H1 (cell line): ENCODE measurements at regions not wholly inside any gene's neighbourhood (a gene's known extent, or its start where the extent isn't known, plus 50 kb on each side); places are given as distances from the start of the nearest gene placed in this dataset.

Experiments
- CTCF ChIA-PET: fragments of 300-600 bp; sonication (Branson Sonifier 250); formaldehyde crosslinking; loops from one replicate; lab custom pipeline; 2021; ENCODE audit not compliant: partially characterized antibody; lab: Charles Lee
- POLR2A ChIA-PET: fragments of 300-600 bp; sonication (Branson Sonifier 250); formaldehyde crosslinking; loops from one replicate; lab custom pipeline; 2021; ENCODE audit warnings: inconsistent platforms; ENCODE audit not compliant: partially characterized antibody; lab: Charles Lee
- DNase-seq, 2 experiments: peaks; one replicate each; pipeline versions ENCODE4 v3.0.0 to v3.0.0-alpha.2; 2010 to 2022; ENCODE audit warnings: low spot score in 2 of 2, low read depth in 1 of 2, mixed read lengths in 1 of 2
- FAIRE-seq: peaks from 2 replicates; lab custom pipeline; 2011; peaks lifted over from hg19 to GRCh38; lab: Jason Lieb, UNC
- H2AFZ ChIP-seq: 2 replicates; pipeline ENCODE4 v1.8.1; 2012; ENCODE audit warnings: low read length, inconsistent platforms
- H2AK5ac ChIP-seq: 2 replicates; pipeline ENCODE4 v1.6.1; 2013; ENCODE audit warnings: low read depth, low read length
- H2BK120ac ChIP-seq: replicated peaks from 2 replicates; pipeline ENCODE3; 2013; ENCODE audit warnings: low read depth, low read length, inconsistent platforms
- H2BK12ac ChIP-seq: 2 replicates; pipeline ENCODE4 v1.6.1; 2013; ENCODE audit warnings: low read depth, low read length
- H2BK15ac ChIP-seq: 2 replicates; pipeline ENCODE4 v1.6.1; 2013; ENCODE audit warnings: low read length
- H2BK20ac ChIP-seq: 2 replicates; pipeline ENCODE4 v1.6.1; 2013; ENCODE audit warnings: low read length
- H2BK5ac ChIP-seq: 2 replicates; pipeline ENCODE4 v1.6.1; 2013; ENCODE audit warnings: low read depth, low read length
- H3K14ac ChIP-seq: 2 replicates; pipeline ENCODE4 v1.6.1; 2013; ENCODE audit warnings: inconsistent platforms; ENCODE audit not compliant: insufficient read length
- H3K18ac ChIP-seq: 2 replicates; pipeline ENCODE4 v1.6.1; 2013; ENCODE audit warnings: low read length; ENCODE audit errors: extremely low read depth
- H3K23ac ChIP-seq: 2 replicates; pipeline ENCODE4 v1.6.1; 2013; ENCODE audit warnings: inconsistent platforms; ENCODE audit not compliant: insufficient read length
- H3K23me2 ChIP-seq: 2 replicates; pipeline ENCODE4 v1.6.1; 2013; ENCODE audit warnings: low read depth, low read length
- H3K27ac ChIP-seq: 2 replicates; pipeline ENCODE4 v1.6.1; 2011; ENCODE audit warnings: low read depth, low read length, inconsistent platforms
- H3K27me3 ChIP-seq, 4 experiments: replicated peaks in 1 of 4; 1 replicate in 1 of 4; 2 replicates in 3 of 4; pipeline versions ENCODE4 v1.6.1 to v1.8.1; 2011 to 2013; ENCODE audit warnings: low read length in 3 of 4, mild to moderate bottlenecking in 3 of 4, inconsistent platforms in 2 of 4, mixed read lengths in 2 of 4, moderate library complexity in 1 of 4; ENCODE audit not compliant: control insufficient read depth in 3 of 4, insufficient read depth in 3 of 4; ENCODE audit errors: extremely low read depth in 1 of 4
- H3K36me3 ChIP-seq, 4 experiments: 2 replicates each; pipeline versions ENCODE4 v1.6.1 to v1.8.1; 2011 to 2013; ENCODE audit warnings: mild to moderate bottlenecking in 4 of 4, low read length in 3 of 4, moderate library complexity in 2 of 4, control low read depth in 1 of 4, inconsistent platforms in 1 of 4; ENCODE audit not compliant: insufficient read depth in 4 of 4, control insufficient read depth in 2 of 4
- H3K4ac ChIP-seq: replicated peaks from 2 replicates; pipeline ENCODE3; 2013; ENCODE audit warnings: low read length, low read depth, mixed read lengths, inconsistent platforms; ENCODE audit not compliant: insufficient read length
- H3K4me1 ChIP-seq, 4 experiments: replicated peaks in 1 of 4; 1 replicate in 1 of 4; 2 replicates in 3 of 4; pipeline versions ENCODE4 v1.6.1 to v1.8.1; 2011 to 2013; ENCODE audit warnings: low read length in 3 of 4, inconsistent platforms in 2 of 4, mixed read lengths in 1 of 4; ENCODE audit not compliant: insufficient read depth in 4 of 4, control insufficient read depth in 3 of 4
- H3K4me2 ChIP-seq, 2 experiments: 2 replicates each; pipeline versions ENCODE4 v1.6.1 to v1.8.1; 2011 to 2013; ENCODE audit warnings: low read depth in 2 of 2, low read length in 2 of 2, control low read depth in 1 of 2, inconsistent platforms in 1 of 2, mild to moderate bottlenecking in 1 of 2; ENCODE audit not compliant: insufficient read depth in 1 of 2
- H3K4me3 ChIP-seq, 4 experiments: fragments of 200-600, 300-600 bp in 1 of 4; sonication (generic), shearing (Covaris generic), sonication (Bioruptor Twin) in 1 of 4; 2 replicates each; pipeline versions ENCODE4 v1.5.1 to v1.8.1; 2011 to 2016; ENCODE audit warnings: low read length in 4 of 4, low read depth in 3 of 4, control low read depth in 2 of 4, inconsistent platforms in 2 of 4, mild to moderate bottlenecking in 2 of 4, mixed read lengths in 1 of 4, moderate library complexity in 1 of 4; ENCODE audit not compliant: insufficient read depth in 2 of 4; ENCODE audit errors: extremely low read depth in 1 of 4
- H3K56ac ChIP-seq: replicated peaks from 2 replicates; pipeline ENCODE3; 2013; ENCODE audit warnings: low read depth, mild to moderate bottlenecking, mixed read lengths, low read length, inconsistent platforms; ENCODE audit not compliant: insufficient read length
- H3K79me1 ChIP-seq: 2 replicates; pipeline ENCODE4 v1.6.1; 2013; ENCODE audit warnings: low read depth, low read length, control low read depth
- H3K79me2 ChIP-seq, 2 experiments: 2 replicates each; pipeline versions ENCODE4 v1.6.1 to v1.8.1; 2012 to 2013; ENCODE audit warnings: low read length in 2 of 2, mild to moderate bottlenecking in 2 of 2, inconsistent platforms in 1 of 2; ENCODE audit not compliant: insufficient read depth in 2 of 2, control insufficient read depth in 1 of 2
- H3K9ac ChIP-seq, 4 experiments: replicated peaks in 1 of 4; 1 replicate in 1 of 4; 2 replicates in 3 of 4; pipeline versions ENCODE4 v1.6.1 to v1.8.1; 2011 to 2013; ENCODE audit warnings: low read depth in 3 of 4, low read length in 3 of 4, control low read depth in 2 of 4, mild to moderate bottlenecking in 2 of 4, moderate library complexity in 2 of 4, inconsistent platforms in 1 of 4; ENCODE audit errors: extremely low read depth in 1 of 4
- H3K9me3 ChIP-seq, 2 experiments: 2 replicates each; pipeline versions ENCODE4 v1.6.1 to v1.8.1; 2012 to 2013; ENCODE audit warnings: mild to moderate bottlenecking in 2 of 2, moderate library complexity in 2 of 2, control low read depth in 1 of 2, inconsistent platforms in 1 of 2, low read depth in 1 of 2, low read length in 1 of 2, mixed read lengths in 1 of 2; ENCODE audit not compliant: insufficient read depth in 2 of 2
- H4K20me1 ChIP-seq, 2 experiments: replicated peaks in 1 of 2; 2 replicates each; pipeline versions ENCODE3 to v1.8.1; 2011 to 2013; ENCODE audit warnings: inconsistent platforms in 2 of 2, low read length in 2 of 2, mild to moderate bottlenecking in 1 of 2; ENCODE audit not compliant: insufficient read depth in 2 of 2, control insufficient read depth in 1 of 2
- H4K5ac ChIP-seq: 2 replicates; pipeline ENCODE4 v1.6.1; 2013; ENCODE audit warnings: low read length, low read depth, mixed read lengths, inconsistent platforms; ENCODE audit not compliant: insufficient read length
- H4K8ac ChIP-seq: 2 replicates; pipeline ENCODE4 v1.8.0; 2013; ENCODE audit warnings: mild to moderate bottlenecking, moderate library complexity, low read length, inconsistent platforms; ENCODE audit not compliant: insufficient read depth; ENCODE audit errors: extremely low read depth
- H4K91ac ChIP-seq: replicated peaks from 2 replicates; pipeline ENCODE3; 2013; ENCODE audit warnings: low read length, mixed read lengths, inconsistent platforms; ENCODE audit not compliant: insufficient read length
- ATF3 ChIP-seq: IDR thresholded peaks from 2 replicates; pipeline ENCODE4 v1.6.1; 2011; ENCODE audit warnings: low read depth, mild to moderate bottlenecking, low read length; ENCODE audit not compliant: insufficient read depth
- RAD21 ChIP-seq, 2 experiments: IDR thresholded peaks in 1 of 2; conservative IDR thresholded peaks in 1 of 2; 2 replicates each; pipeline ENCODE4 v1.6.1; 2011; ENCODE audit warnings: low read depth in 2 of 2, low read length in 2 of 2, improper control_type of control experiment in 1 of 2, inconsistent platforms in 1 of 2, mild to moderate bottlenecking in 1 of 2, moderate library complexity in 1 of 2
- WGBS, 2 experiments: shearing (Covaris generic) in 1 of 2; methylation state at CpG; one replicate each; pipeline versions ENCODE4 v1.1.6 to v1.1.7; 2013 to 2015; ENCODE audit warnings: low lambda C conversion rate in 2 of 2, mixed read lengths in 2 of 2, inconsistent platforms in 1 of 2, low coverage in 1 of 2, missing lambda C conversion rate in 1 of 2; ENCODE audit not compliant: insufficient replicate concordance in 2 of 2, insufficient coverage in 1 of 2, insufficient read length in 1 of 2; ENCODE audit errors: extremely low coverage in 1 of 2, missing lambda C conversion rate in 1 of 2; 5-methylcytosine and 5-hydroxymethylcytosine counted together
- TF ChIP-seq, protein P1 (sequence below), 3 experiments: IDR thresholded peaks; 1 replicate in 2 of 3; 2 replicates in 1 of 3; pipeline versions ENCODE4 v1.5.1 to v1.6.1; 2011; ENCODE audit warnings: low read length in 3 of 3, mild to moderate bottlenecking in 3 of 3, inconsistent platforms in 2 of 3, low read depth in 1 of 3, moderate library complexity in 1 of 3; ENCODE audit not compliant: insufficient read depth in 1 of 3; ENCODE audit errors: control extremely low read depth in 1 of 3

- no peaks in the 10 kb centered on the region for H3K36me3 ChIP-seq
- H4K5ac ChIP-seq: no peak overlapping the region
- H2AFZ ChIP-seq: no peak overlapping the region
- no peaks in the 10 kb centered on the region for H3K79me1 ChIP-seq
- H3K27me3 ChIP-seq: no peaks in the 10 kb centered on the region
- FAIRE-seq: no peak
- no peak overlapping the region for H3K27ac ChIP-seq
- ChIA-PET POLR2A (no interaction called here), CTCF (interaction anchor here (0.6 to 1.3 kb wide), 6 partner anchors 12 to 701 kb away, joined by 3 to 4 read pairs (median 3); no protein-coding TSS in a partner anchor)
- no peak overlapping the region for H3K56ac ChIP-seq
- H2BK120ac ChIP-seq: no peak overlapping the region
- H3K4me2 ChIP-seq: no peak overlapping the region
- H4K8ac ChIP-seq: no peak overlapping the region
- H4K91ac ChIP-seq: no peak overlapping the region
- no peaks in the 10 kb centered on the region for H4K20me1 ChIP-seq
- H2BK15ac ChIP-seq: no peak overlapping the region
- no peak overlapping the region for H2BK20ac ChIP-seq
- H3K4ac ChIP-seq: no peak overlapping the region
- H3K18ac ChIP-seq: no peak overlapping the region
- TF ChIP-seq, protein P1, sequence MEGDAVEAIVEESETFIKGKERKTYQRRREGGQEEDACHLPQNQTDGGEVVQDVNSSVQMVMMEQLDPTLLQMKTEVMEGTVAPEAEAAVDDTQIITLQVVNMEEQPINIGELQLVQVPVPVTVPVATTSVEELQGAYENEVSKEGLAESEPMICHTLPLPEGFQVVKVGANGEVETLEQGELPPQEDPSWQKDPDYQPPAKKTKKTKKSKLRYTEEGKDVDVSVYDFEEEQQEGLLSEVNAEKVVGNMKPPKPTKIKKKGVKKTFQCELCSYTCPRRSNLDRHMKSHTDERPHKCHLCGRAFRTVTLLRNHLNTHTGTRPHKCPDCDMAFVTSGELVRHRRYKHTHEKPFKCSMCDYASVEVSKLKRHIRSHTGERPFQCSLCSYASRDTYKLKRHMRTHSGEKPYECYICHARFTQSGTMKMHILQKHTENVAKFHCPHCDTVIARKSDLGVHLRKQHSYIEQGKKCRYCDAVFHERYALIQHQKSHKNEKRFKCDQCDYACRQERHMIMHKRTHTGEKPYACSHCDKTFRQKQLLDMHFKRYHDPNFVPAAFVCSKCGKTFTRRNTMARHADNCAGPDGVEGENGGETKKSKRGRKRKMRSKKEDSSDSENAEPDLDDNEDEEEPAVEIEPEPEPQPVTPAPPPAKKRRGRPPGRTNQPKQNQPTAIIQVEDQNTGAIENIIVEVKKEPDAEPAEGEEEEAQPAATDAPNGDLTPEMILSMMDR (IDR thresholded peaks at IDR 0.05; ENCODE audit: control extremely low read depth in 1 of 3, insufficient read depth in 1 of 3, low read depth in 1 of 3, low read length in 3 of 3): peak in 1 of 3 experiments; percentile 6; a peak in 1 of 4 replicates
- TF ChIP-seq RAD21 (IDR thresholded peaks at IDR 0.05 in 1 of 2, conservative IDR thresholded peaks at IDR 0.05 in 1 of 2; ENCODE audit: low read depth in 2 of 2, low read length in 2 of 2): peak; percentile 31 to 38
- TF ChIP-seq ATF3: no peak
- no peaks in the 10 kb centered on the region for H3K79me2 ChIP-seq
- no peak overlapping the region for H2BK5ac ChIP-seq
- H3K23me2 ChIP-seq: no peaks in the 10 kb centered on the region
- H3K14ac ChIP-seq: no peak overlapping the region
- H2BK12ac ChIP-seq: no peak overlapping the region
- H3K9me3 ChIP-seq: no peaks in the 10 kb centered on the region
- no peak overlapping the region for H2AK5ac ChIP-seq
- no peak overlapping the region for H3K4me3 ChIP-seq
- H3K23ac ChIP-seq: no peak overlapping the region
- 95% methylated on average over 1 of the region's 1 CpG; no CpG with 5 or more reads in 1 of the 2 experiments for WGBS, 2 experiments
- H3K4me1 ChIP-seq: no peaks in the 10 kb centered on the region
- no peak overlapping the region for H3K9ac ChIP-seq
- DNase-seq: no peak
Observed at GRCh38 chr6:51514748-51515402, 572.5 kb downstream of the PKHD1 start.
